Inflammatory macrophage (primary cell): ENCODE measurements at regions not wholly inside any gene's neighbourhood (a gene's known extent, or its start where the extent isn't known, plus 50 kb on each side); places are given as distances from the start of the nearest gene placed in this dataset.
"Not testable (repeated sequence)": the region's sequence is repeated elsewhere in the genome, so short reads cannot be mapped to it uniquely, and the experiment has no call there.

ENCODE experiments used
- DNase-seq, 2 donors: peaks; one replicate each; pipeline ENCODE4 v3.0.0-alpha.2; 2020 to 2022

DNA sequence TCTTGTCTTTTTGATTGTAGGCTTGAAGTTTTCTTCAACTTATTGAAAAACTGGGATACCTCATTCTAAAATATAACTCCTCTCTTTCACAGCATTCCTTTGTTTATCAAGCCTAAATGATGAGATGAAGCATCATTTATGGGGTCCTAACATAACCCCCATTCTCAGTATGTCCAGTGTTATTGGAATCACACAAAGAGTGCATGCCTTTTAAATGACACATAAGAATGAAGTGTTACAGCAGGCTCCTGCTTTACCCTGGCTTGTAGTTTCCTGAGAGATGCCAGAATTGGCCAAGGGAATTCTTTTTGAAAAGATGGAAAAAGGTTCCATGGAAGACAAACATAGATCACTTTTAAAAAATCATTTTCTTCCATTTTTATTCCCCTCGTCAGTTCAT, 502.4 kb downstream of the BCKDHB start:
- no peak for DNase-seq

DNA sequence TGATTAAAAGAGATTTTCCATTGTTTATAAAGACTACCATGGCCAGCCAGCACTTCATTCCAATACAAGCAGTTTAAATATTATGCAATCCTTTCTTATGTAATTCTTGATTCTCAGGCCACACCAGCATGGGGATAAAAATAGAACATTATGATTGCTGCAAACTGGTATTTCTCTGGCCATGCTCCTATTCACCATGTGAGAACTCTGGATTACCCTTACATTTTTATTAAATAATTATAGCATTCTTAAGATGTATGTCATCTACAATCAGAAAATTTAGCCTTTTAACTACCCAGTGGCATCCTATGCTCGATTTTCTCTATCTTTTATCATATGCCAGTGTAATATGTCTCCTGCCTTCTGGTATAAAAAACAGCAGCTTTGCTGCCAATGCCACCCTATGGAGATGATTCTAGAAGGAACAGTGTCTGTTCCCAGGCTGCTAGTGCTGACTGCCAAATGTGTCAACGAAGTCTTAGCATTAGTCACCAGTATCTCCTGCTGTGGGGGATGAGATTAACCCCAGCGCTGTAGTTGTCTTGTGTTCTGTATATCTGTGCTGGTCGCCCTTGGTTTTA, 501.4 kb downstream of the BCKDHB start:
- DNase-seq: peak; percentile 45 to 76

DNA sequence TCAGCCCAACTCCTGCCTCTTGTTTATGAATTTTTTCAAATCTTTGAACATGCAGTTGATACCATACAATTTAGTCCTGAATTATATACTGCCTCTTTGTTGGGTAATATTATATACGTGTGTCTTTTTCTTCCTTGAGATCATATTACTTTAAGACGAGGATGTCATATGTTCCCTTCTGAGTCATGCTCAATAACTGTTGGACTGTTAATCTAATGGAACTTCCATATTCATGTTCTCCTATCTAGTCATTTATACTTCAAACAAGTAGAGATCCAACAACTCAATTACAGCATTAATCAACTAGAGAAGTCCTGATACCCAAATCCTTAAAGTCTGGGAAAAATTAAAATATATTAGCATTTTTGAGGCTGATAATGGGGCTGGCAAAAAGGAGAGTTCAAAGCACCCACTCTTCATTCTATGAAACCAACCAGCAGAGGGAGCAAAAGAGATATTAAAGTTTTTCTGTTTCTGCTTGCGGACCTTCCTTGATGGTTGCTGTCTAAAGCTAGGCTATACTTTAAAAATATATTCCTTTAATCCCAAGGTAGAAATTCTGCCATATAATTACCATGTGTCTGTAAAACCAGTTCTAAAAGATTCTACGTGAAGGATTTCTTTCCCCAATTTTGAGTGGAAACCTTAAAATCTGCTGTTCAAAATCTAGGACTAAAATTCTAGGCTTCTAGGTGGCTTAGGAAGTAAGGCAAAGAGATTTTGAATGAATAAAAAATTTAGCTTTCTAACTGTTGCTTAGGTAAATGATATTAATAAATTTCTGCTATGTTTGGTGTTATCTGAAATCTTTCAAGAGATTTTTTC, 498.9 kb downstream of the BCKDHB start:
- DNase-seq: peak; percentile 37 to 47

DNA sequence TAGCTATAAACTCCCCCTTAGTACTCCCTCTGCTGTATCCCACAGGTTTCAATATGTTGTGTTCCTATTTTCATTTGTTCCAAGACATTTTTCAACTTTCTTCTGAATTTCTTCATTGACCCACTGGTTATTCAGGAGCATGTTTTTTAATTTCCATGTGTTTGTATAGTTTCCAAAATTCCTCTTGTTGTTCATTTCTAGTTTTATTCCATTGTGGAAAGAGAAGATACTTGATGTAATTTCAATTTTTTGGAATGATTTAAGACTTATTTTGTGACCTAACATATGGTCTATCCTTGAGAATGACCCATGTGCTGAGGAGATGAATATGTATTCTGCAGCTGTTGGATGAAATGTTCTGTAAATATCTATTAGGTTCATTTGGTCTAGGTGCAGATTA, 497.2 kb downstream of the BCKDHB start:
- no peak for DNase-seq

DNA sequence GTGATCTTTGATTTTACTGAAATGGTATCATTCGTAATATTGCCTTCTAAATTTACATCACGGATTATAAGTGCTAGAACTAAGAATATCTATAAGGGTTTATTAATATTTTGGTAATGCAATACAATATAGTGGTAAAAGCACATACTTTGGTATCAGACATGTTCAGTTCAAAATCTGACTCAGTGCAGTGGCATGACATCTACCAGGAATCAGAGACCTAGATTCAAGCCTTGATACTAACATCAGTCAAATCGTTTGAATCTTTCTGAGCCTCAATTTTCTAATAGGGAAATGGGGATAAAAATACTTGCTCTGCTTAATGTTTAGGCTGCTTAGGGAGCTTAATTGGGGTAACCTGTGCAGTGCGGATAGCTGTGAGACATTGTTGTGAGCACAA, 488.0 kb downstream of the BCKDHB start:
- no peak for DNase-seq

DNA sequence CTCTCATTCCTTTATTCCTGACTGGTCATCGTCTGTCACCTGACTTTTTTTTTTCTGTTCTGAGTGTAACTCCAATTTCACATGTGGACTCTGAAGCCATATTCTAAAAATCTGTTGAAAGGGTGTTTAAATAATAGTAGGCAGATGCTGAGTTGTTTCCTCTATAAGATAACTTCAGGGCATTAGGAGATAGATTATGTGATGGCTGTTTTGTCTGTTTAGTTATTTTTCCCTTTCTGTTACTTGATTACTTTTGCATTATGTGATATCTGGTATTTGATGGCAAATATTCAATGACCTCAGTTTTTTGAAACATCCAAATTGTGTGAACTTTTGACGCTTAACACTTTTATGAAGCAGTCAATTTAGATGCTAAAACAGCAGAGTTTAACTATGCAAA, 486.0 kb downstream of the BCKDHB start:
- no peak for DNase-seq

DNA sequence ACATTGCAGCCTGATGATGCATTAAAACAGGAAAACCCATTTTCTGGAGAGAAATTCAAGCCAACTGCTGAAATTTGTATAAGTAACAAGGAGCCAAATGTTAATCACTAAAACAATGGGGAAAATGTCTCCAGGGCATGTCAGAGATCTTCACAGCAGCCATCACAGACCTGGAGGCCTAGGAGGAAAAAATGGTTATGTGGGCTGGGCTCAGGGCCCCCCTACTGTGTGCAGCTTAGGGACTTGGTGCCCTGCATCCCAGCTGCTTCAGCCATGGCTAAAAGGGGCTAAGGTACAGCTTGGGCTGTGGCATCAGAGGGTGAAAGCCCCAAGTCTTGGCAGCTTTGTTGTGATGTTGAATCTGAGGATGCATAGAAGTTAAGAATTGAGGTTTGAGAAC, 479.8 kb downstream of the BCKDHB start:
- no peak for DNase-seq

DNA sequence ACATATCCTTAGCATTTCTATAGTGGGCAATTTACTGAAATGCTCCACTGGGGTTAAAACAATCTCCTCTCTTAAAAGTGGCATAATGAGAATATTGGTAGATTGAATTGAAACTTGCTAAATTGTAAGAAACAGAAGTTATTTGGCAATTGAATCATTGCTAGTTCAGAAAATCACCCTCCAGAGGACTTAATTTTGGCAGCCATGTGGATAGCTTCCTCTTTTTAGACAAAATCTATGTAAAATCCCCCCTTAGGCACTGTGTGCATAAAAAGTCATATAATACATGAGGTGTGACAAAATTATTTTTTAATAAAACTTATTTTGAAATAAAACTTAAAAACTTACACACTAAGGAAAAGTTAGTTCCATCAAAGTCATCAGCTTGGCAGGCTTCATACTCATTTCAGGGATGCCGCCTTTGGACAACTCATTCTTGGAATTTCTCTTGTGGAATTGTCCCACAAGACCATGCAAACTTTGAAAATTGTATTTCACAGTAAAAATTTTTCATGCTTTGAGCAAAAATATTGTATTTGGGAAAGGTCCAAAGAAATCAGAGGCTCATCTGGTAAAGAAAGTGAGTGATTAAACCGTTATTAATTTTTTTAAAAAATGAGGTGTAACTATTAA, 473.0 kb downstream of the BCKDHB start:
- no peak for DNase-seq

DNA sequence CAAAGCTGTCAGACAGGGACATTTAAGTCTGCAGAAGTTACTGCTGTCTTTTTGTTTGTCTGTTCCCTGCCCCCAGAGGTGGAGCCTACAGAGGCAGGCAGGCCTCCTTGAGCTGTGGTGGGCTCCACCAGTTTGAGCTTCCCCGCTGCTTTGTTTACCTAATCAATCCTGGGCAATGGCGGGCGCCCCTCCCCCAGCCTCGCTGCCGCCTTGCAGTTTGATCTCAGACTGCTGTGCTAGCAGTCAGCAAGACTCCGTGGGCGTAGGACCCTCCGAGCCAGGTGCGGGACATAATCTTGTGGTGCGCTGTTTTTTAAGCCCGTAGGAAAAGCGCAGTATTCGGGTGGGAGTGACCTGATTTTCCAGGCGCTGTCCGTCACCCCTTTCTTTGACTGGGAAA, 466.8 kb downstream of the BCKDHB start:
- DNase-seq: not testable (repeated sequence)

DNA sequence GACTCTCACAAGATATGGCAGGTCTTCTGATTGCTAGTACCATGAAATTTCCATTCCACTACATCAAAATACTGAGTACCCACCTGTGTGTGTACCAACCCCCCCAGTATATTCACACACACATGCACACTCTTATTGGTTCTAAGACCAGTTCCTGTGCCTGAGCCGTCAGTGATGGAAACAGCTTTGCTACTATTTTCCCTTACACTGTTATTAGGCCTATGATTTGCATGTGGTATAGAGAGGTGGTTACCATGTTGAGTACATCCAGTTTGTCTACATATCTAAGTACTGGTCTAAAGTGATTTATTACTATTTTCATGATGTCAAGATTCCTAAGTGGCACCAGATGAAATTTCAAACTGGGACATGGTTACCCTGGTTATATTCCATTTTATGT, 459.9 kb downstream of the BCKDHB start:
- DNase-seq: no peak

DNA sequence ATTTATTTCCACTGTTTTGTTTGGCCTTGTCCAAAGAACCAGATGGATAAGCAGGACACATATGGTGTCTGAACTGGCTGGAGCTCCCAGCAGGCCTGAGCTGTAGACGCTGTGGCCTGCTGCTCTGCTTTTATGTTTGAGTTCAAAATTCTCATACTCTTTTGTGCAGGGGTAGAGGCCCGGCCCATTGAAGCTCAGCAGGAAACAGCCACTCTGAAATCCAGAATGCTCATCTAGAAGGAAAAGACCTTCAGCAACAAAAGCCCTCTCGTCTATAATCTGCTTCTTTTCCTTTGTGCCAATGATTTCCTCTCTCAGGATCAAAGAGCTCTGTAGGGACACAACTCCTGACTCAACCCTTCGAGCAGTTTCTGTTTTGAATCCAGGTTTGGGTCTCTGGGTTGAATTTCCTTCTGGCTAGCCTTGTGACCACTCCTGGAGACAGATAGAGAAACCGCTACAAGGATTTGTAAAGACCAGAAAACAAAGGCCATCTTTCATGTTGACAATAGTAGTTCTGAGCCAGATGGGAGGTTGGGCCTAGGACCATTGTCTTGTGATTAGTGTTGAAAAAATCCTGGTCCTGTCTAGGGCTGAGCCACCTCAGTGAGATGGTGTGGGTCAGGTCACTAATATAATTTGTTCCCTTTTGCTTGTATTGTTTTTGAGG, 446.7 kb downstream of the BCKDHB start:
- no peak for DNase-seq

DNA sequence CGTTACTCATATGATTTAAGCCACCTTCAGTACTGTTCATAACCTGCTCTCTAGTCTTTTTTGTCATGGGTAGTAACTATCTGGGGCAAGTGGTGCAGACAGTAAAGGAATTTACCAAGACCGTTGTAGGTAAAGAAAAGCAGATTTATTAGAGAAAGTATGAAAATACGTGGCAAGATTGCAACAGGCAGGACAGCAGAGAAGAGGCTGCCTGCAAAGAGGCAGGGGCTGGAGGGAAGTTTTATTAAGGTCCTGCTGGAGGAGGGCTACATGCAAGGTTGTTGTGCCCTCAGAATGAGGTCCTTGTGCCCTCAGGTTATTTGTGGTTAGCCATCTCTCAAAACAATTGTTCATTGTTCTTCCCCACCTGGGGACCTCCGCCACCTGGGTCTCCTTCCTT, 444.3 kb downstream of the BCKDHB start:
- no peak for DNase-seq

DNA sequence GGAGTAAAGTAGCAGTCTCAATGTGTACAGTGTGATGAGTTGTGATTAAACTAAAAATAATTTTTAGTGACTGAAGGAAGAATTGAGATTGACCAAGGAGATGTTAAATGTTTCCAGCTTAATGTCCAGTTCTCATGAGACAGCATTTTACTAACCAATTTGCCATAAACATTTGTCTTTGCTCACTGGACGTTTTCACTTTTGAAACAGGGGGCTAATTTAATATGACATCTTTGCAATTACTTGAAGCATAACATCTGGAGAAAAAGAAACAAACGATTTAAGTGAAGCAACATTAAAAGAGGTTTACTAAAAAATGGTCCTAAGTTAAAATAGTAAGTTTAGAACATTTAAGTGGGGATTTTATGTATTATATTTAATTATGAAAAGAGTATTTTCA, 443.8 kb downstream of the BCKDHB start:
- no peak for DNase-seq

DNA sequence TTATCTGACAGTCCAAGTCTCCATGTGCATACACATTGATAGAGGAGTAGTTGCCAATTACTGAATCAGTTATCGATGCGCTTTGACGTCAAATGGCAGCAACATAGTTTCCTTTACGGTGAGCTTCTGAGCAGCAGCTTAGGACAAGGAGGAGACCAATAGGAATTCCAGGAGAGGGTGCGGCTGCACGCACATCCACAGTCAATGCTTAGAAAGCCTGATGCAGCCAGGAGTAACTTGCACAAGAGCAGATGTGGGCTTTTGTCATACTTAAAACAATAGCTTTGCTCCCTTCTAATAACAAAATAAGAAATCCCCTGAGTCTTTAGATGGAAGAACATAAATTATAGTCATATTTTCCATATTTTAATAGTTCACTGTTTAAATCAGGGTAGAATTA, 442.1 kb downstream of the BCKDHB start:
- DNase-seq: no peak

DNA sequence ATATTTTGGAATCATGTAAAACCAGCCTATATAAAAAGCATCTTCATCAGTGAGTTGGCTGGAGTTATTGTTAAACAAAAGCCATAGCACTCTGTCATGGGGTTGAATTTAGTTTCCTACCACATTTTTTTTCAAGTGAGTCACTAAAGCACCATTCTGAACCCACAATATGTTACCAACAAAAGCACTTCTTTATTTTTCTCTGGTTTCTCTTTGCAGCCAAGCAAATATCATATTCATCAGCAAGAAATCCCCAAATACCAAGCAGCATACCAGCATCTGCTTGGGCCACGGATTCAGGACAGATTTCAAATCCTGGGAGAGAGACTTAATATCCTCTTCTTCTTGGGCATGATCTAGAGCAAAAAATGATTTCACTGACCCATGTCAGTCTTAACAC, 441.4 kb downstream of the BCKDHB start:
- no peak for DNase-seq

DNA sequence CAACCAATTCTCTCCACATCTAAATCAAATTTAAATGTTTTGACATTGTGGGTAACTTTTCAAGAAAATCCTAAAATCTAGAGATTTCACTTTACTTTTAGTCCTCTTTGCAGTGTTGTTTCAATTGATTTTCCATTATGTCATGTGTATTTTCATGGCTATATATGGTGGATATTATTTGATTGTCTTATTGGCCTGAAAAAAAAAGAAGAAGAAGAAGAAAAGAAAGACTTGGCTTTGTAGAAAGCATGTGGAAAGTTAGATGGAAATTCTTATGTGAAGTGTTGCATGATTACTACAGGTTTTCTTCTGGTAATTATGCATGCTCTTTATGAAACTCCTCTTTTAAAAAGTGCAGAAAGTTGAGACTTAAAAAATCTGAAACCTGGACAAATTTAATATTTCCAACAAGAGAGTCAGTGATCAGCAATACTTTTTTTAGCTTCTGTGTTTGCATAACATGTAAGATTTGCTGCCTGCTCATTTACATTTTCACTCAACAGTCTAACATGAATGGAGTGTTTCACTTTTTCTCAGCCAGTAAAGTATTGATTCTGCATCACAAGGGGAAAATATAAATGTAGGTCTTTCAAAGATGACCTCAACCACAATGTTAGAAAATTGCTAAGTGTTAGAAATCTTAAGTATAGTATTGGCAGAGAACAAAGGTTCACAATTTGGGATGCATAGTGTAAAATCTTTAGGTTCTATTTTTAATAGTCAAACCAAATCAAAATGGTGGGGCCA, 438.7 kb downstream of the BCKDHB start:
- DNase-seq: no peak

DNA sequence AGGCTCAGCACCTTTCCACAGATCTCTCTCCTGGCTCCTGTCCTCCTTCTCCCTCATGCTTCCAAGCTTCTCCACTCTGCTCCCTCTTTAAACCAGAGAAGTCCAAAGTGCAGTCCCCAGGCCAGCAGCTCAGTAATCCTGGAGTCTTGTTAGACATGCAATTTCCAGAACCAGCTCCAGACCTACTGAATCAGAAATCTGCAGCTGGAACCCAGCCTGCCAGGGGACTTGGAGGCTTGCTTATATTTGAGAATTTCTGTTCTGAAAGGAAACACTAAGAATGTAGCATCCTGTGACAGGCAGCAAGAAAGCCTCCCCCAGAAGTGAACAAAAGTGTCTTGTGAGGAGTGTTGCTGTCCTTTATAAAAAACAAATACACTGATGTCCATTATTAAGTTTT, 438.1 kb downstream of the BCKDHB start:
- DNase-seq: no peak

DNA sequence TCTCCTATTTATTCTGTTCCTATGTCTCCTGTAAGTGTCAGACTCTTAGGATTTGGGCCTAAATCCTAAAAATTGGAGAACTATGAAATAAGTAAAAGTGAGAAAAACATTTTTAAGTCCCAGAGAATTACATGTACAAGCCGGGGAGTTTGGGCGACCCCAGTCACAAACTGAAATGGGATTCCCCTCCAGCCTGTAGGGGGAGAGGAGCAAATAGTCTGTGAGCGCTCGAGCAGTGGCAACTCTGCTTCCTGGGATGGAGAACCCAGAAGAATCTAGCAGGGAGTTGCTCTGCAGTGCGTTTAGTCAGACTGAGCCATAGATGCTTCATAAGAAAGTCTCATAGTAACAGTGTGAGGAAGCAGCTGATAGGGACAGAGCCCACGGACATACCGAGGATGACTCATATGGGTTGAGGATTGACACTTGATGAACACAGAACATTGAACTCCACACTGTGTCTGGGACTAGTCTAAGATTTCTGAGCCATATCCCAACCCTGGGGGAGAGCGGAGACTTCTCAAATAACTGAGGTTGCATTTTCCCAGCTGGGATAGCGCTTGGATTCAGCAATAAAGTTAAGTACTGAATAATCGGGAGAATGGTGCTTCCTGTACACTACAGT, 437.2 kb downstream of the BCKDHB start:
- no peak for DNase-seq

DNA sequence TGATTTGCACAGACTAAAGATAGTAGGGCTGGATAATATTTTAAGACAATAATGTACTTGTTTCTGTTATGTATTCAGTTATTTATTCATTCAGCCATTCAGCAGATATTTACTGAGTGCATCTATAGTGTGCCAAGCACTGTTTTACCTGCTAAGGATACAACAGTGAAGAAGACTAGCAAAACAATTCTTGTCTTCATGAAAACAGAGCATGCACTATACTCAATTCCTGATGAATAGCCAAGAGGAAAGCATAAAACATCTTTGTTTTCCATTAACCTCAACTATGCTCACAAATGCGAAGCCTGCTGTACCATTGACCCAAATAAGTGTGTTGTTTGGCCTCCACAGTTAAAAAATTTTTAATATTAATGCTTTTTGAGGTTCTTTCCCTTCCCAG, 436.7 kb downstream of the BCKDHB start:
- DNase-seq: no peak

DNA sequence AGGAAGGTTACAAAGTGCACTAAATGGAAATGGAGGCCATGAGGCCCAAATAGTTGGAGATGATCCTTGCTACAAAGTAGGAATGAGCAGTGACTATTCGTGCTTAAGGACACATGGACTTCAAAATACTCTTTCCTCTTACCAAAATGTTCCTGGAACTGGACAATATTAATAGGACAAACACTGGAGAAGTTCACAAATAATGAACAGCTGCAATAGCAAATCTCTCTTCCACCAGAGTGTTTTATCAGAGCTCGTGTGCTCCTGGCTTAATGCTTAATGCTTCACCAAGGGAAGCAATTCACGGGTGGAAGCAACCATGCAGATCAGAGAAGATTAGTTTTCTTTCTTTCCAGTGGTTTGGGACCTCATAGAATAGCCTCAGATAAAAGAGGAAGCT, 435.4 kb downstream of the BCKDHB start:
- DNase-seq: no peak

DNA sequence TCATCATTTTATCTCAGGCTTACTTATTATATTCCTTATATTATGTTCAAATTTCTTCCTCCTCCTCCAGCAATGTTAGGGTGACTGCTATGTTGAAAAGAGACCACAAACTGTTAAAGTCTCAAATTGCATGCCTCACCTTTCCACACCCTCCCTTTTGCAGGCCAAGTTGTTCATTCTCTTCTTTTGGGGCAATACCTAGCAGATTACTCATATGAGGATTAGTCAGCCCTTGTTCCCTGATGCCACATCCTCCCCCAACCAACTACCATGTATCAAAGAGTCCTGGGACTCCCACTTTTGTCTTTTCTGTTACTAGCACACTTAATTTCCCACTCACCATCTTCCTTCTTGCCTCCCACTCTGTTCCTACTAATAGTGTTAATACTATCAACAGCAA, 434.7 kb downstream of the BCKDHB start:
- no peak for DNase-seq

DNA sequence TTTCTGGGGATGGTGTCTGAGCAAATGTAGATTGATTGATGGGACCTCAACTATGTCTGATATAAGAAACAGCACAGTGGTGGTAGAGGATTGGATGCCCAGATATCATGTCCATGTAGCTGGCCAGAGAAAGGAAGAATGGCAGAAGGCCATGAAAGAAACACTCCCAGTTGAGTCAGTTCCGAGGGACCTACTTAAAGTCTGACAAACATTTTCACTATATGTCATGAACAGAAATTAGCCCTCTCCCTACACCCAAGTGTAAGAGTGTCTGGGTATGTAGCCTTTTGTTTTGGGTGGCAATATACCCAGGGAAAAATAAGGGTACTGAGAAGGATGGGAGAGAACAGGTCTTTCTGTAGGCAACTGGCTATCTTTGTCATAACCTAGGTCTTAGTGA, 434.2 kb downstream of the BCKDHB start:
- no peak for DNase-seq
